ENCODE measurements at regions not wholly inside any gene's neighbourhood (a gene's known extent, or its start where the extent isn't known, plus 50 kb on each side); places are given as distances from the start of the nearest gene placed in this dataset.
A peak's percentile ranks its signal among the peaks of the same experiment; 100 is the strongest.

DNA sequence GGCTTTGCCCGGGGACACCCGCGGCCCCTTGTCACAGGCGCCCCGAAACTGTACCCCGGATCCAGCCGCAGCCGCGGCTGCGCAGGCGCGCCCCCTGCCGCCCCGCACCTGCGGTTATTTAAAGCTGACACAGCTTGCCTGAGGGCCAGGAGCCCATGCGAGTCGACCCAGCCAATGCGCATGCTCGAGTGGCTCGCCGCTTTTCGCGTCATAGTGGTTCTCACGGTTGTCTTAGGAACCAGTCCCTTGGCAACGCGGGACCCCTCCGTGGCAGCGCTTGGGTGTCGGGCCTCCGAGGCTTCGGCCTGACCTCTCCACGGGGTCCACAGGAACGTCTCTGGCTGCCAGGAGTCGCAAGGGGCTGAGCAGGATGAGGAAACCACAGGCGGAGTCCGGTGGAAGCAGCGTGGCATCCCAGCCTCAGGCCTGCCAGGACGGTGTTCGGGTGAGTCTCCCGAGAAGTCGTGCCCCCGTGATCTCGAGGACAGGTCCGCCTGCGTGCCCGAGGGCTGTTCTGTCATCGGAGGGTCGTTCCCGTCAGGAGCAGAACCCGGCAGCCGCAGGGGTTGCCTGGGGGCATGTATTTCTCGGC lies 716.9 kb downstream of the KCNJ18 start:
- no peaks in the 10 kb centered on the region for H3K27me3 Mint-ChIP-seq
- H3K4me1 Mint-ChIP-seq (ENCODE audit: unreplicated experiment) = no peaks in the 10 kb centered on the region
- no peak overlapping the region for H3K4me3 Mint-ChIP-seq

DNA sequence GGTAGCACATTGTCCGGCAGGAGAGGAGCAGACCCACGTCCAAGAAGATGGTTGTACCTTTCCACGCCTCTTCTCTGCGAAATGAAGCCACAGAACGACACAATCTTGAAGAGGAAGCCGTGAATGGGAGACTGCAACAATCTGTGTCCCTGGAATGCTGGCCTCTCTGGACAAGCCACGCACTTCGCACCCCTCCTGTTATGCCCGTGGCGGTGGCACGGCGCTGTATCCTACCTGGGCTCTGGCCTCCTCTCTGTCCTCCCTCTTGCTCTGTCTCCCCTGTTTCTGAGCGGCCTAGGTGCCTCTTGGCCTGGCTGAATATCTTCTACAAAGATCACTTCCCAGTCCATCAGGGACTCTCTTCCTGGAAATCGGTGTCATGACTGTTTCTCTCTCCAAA lies 717.8 kb downstream of the KCNJ18 start:
- no peaks in the 10 kb centered on the region for H3K4me1 Mint-ChIP-seq (ENCODE audit: unreplicated experiment)
- no peak overlapping the region for H3K27ac Mint-ChIP-seq
- no peaks in the 10 kb centered on the region for H3K27me3 Mint-ChIP-seq
- DNase-seq (ENCODE audit: extremely low spot score, unreplicated experiment) = no peak
- peaks cover 3% of the 10 kb centered on the region for H3K36me3 Mint-ChIP-seq
- no peak overlapping the region for H3K4me3 Mint-ChIP-seq
- H3K9me3 Mint-ChIP-seq = peaks cover 9% of the 10 kb centered on the region
- TF ChIP-seq, protein P1, sequence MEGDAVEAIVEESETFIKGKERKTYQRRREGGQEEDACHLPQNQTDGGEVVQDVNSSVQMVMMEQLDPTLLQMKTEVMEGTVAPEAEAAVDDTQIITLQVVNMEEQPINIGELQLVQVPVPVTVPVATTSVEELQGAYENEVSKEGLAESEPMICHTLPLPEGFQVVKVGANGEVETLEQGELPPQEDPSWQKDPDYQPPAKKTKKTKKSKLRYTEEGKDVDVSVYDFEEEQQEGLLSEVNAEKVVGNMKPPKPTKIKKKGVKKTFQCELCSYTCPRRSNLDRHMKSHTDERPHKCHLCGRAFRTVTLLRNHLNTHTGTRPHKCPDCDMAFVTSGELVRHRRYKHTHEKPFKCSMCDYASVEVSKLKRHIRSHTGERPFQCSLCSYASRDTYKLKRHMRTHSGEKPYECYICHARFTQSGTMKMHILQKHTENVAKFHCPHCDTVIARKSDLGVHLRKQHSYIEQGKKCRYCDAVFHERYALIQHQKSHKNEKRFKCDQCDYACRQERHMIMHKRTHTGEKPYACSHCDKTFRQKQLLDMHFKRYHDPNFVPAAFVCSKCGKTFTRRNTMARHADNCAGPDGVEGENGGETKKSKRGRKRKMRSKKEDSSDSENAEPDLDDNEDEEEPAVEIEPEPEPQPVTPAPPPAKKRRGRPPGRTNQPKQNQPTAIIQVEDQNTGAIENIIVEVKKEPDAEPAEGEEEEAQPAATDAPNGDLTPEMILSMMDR (conservative IDR thresholded peaks at IDR 0.05) = no peak

More for the DNA sequence above, 716.9 kb downstream of the KCNJ18 start:
- TF ChIP-seq, protein P1 (conservative IDR thresholded peaks at IDR 0.05) = no peak
- H3K36me3 Mint-ChIP-seq = peaks cover 3% of the 10 kb centered on the region
- H3K9me3 Mint-ChIP-seq = peaks cover 9% of the 10 kb centered on the region
- peak overlapping the region; percentile 36 for H3K27ac Mint-ChIP-seq
- DNase-seq (ENCODE audit: extremely low spot score, unreplicated experiment) = no peak

DNA sequence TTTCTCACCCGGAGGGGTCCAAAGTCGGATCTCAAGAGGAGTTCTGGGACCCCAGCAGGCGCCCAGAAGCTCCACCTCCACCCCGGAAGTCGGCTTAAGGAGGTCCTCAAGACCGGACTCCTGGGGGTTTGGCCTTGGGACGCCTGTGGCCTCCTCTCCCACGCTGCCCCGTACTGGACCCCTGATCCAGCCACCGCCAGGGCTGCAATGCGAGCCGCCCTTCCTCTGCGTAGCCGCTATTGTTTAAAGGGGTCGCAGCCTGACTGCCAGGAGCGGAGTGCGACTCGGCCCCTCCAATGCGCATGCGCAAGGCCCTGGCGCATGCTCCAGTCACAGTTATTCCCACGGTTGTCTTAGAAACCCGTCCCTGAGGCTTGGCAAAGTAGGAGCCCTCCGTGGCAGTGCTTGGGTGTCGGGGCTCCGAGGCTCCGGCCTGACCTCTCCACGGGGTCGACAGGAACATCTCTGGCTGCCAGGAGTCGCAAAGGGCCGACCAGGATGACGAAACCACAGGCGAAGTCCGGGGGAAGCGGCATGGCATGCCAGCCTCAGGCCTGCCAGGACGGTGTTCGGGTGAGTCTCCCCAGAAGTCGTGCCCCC lies 719.0 kb downstream of the KCNJ18 start:
- Mint-ChIP-seq H3K4me3 (no peak overlapping the region), H3K27ac (no peak overlapping the region), H3K36me3 (peaks cover 3% of the 10 kb centered on the region), H3K27me3 (no peaks in the 10 kb centered on the region), H3K4me1 (ENCODE audit: unreplicated experiment) (no peaks in the 10 kb centered on the region), H3K9me3 (peaks cover 15% of the 10 kb centered on the region)
- TF ChIP-seq, protein P1 (conservative IDR thresholded peaks at IDR 0.05) = no peak
- DNase-seq (ENCODE audit: extremely low spot score, unreplicated experiment) = no peak

DNA sequence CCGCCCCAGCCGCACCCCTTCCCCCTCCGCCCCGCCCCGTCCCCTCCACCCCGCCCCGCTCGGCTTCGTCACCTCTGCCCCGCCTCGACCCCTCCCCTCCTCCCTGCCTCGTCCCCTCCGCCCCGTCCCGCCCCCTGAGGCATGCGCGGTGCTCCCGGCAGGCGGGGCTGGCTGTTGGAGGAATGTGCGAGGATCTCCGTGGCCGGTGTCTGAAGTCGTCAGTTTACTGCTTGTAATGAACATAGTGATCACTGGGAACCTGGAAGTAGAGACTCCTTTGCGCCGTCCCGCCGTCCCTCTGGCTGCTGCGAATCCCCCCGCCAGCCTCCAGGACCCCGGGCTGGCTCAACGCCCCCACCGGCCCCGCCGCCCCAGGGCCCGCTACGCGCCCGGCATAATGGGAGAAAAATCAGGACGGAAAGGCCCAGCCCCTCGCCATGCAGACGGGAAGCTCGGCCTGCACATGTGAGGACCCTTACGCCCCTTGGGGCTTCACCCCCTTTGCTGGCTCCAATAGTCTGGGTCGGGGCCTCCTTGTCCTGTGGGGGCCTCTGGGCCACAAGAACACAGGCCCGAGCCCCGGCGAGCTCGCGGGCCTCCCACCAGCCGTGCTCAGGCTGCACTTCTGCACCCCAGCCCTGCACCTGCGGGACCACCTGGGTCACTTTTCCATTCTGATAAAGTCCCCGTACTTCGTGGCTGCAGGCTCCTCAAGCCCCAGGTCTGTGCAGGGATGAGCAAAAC lies 743.1 kb downstream of the KCNJ18 start:
- TF ChIP-seq, protein P1 (conservative IDR thresholded peaks at IDR 0.05) = no peak
- no peaks in the 10 kb centered on the region for H3K27me3 Mint-ChIP-seq
- H3K9me3 Mint-ChIP-seq = peaks cover 17% of the 10 kb centered on the region
- H3K4me1 Mint-ChIP-seq (ENCODE audit: unreplicated experiment) = no peaks in the 10 kb centered on the region
- H3K4me3 Mint-ChIP-seq = no peak overlapping the region
- H3K36me3 Mint-ChIP-seq = no peaks in the 10 kb centered on the region
- H3K27ac Mint-ChIP-seq = no peak overlapping the region
- no peak for DNase-seq (ENCODE audit: extremely low spot score, unreplicated experiment)

DNA sequence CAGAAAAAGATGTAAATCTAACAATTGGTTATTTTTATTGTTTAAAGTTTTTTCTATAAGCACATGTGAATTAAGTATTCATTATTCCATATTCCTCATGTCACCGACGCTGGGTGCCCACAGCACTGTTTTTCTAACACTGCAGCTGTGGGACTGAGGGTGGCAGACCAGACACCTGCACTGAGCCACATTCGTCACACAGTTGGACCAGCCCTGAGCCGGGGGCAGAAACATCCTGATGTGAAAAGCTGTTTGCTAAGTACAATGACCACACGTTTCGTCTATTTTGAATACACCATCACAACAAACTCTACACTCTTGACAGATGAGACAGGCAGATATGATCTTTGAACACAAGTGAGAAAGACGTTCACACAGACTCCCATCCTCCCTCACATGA lies 749.5 kb downstream of the KCNJ18 start:
- Mint-ChIP-seq H3K4me1 (ENCODE audit: unreplicated experiment) (no peaks in the 10 kb centered on the region), H3K9me3 (peaks cover 12% of the 10 kb centered on the region), H3K4me3 (no peak overlapping the region), H3K27ac (no peak overlapping the region), H3K27me3 (no peaks in the 10 kb centered on the region), H3K36me3 (no peaks in the 10 kb centered on the region)
- DNase-seq (ENCODE audit: extremely low spot score, unreplicated experiment) = no peak
- TF ChIP-seq, protein P1 (conservative IDR thresholded peaks at IDR 0.05) = no peak

Measured in type B pancreatic cell (in vitro differentiated cells).